SK-N-SH (cell line): ENCODE measurements at regions not wholly inside any gene's neighbourhood (a gene's known extent, or its start where the extent isn't known, plus 50 kb on each side); places are given as distances from the start of the nearest gene placed in this dataset.

Source experiments
- CTCF ChIA-PET: fragments of 300-600, 350-600 bp; formaldehyde crosslinking; extraction: SDS; loops from one replicate; lab custom pipeline; 2021; lab: Yijun Ruan, JAX
- POLR2A ChIA-PET: fragments of 350-600 bp; sonication (Branson Sonifier 250); formaldehyde crosslinking; extraction: SDS; loops from one replicate; lab custom pipeline; 2020; ENCODE audit warnings: antibody characterized with exemption, inconsistent platforms; lab: Yijun Ruan, JAX
- DNase-seq: peaks from one replicate; pipeline ENCODE4 v3.0.0; 2012
- H2AFZ ChIP-seq: fragments of 200-600 bp; sonication (generic); 2 replicates; pipeline ENCODE4 v1.8.1; 2016; ENCODE audit warnings: antibody characterized with exemption, mild to moderate bottlenecking, low read depth
- H3F3A ChIP-seq: fragments of 200-600 bp; sonication (generic); replicated peaks from 2 replicates; pipeline ENCODE3; 2016; ENCODE audit warnings: antibody characterized with exemption, mild to moderate bottlenecking; ENCODE audit not compliant: insufficient read depth
- H3K27ac ChIP-seq, 2 experiments: fragments of 200-500 bp in 1 of 2; fragments of 200-600 bp in 1 of 2; sonication (Bioruptor generic) in 1 of 2; sonication (generic), shearing (Covaris generic) in 1 of 2; 2 replicates each; pipeline versions ENCODE4 v1.5.1 to v1.6.1; 2014 to 2016; ENCODE audit warnings: low read depth in 2 of 2, inconsistent platforms in 1 of 2, low read length in 1 of 2, mild to moderate bottlenecking in 1 of 2, mixed read lengths in 1 of 2
- H3K27me3 ChIP-seq: fragments of 200-600 bp; sonication (generic), shearing (Covaris generic); 2 replicates; pipeline ENCODE4 v1.6.1; 2016; ENCODE audit warnings: mixed run types; ENCODE audit not compliant: insufficient read depth
- H3K36me3 ChIP-seq, 2 experiments: fragments of 200-500 bp in 1 of 2; fragments of 200-600 bp in 1 of 2; sonication (Bioruptor generic) in 1 of 2; sonication (generic) in 1 of 2; replicated peaks in 1 of 2; 2 replicates each; pipeline versions ENCODE3 to v1.5.1; 2014 to 2016; ENCODE audit warnings: low read length in 1 of 2, mild to moderate bottlenecking in 1 of 2; ENCODE audit not compliant: insufficient read depth in 2 of 2, control insufficient read depth in 1 of 2
- H3K4me1 ChIP-seq, 2 experiments: fragments of 200-500 bp in 1 of 2; fragments of 200-600 bp in 1 of 2; sonication (Bioruptor generic) in 1 of 2; sonication (generic), shearing (Covaris generic) in 1 of 2; 2 replicates each; pipeline versions ENCODE4 v1.5.1 to v1.6.1; 2014 to 2016; ENCODE audit warnings: low read depth in 1 of 2, low read length in 1 of 2, mixed run types in 1 of 2; ENCODE audit not compliant: insufficient read depth in 2 of 2, control insufficient read depth in 1 of 2
- H3K4me2 ChIP-seq: fragments of 200-600 bp; sonication (generic), shearing (Covaris generic); 2 replicates; pipeline ENCODE4 v1.6.1; 2017; ENCODE audit warnings: mixed run types
- H3K4me3 ChIP-seq, 2 experiments: fragments of 200-500 bp in 1 of 2; fragments of 200-600 bp in 1 of 2; sonication (Bioruptor generic) in 1 of 2; sonication (generic), shearing (Covaris generic) in 1 of 2; 2 replicates each; pipeline versions ENCODE4 v1.5.1 to v1.8.1; 2014 to 2016; ENCODE audit warnings: low read depth in 2 of 2, inconsistent platforms in 1 of 2, low read length in 1 of 2, mild to moderate bottlenecking in 1 of 2, mixed read lengths in 1 of 2, moderate library complexity in 1 of 2
- H3K79me2 ChIP-seq: fragments of 200-600 bp; sonication (generic); 2 replicates; pipeline ENCODE4 v1.8.1; 2017; ENCODE audit warnings: mild to moderate bottlenecking; ENCODE audit not compliant: insufficient read depth
- H3K9ac ChIP-seq: fragments of 200-600 bp; sonication (generic); 2 replicates; pipeline ENCODE4 v1.6.1; 2017; ENCODE audit warnings: mixed run types
- H3K9me2 ChIP-seq: fragments of 200-600 bp; sonication (generic); 2 replicates; pipeline ENCODE4 v1.6.1; 2017; ENCODE audit warnings: mixed run types
- H3K9me3 ChIP-seq: fragments of 200-600 bp; sonication (generic); 2 replicates; pipeline ENCODE4 v1.6.1; 2017; ENCODE audit warnings: mixed run types, mild to moderate bottlenecking, moderate library complexity
- H4K20me1 ChIP-seq: fragments of 200-600 bp; sonication (generic); 2 replicates; pipeline ENCODE4 v1.6.1; 2017; ENCODE audit warnings: mild to moderate bottlenecking, mixed run types; ENCODE audit not compliant: insufficient read depth
- CHD2 ChIP-seq: fragments of 150-350 bp; IDR thresholded peaks from 2 replicates; pipeline ENCODE4 v1.6.1; 2018; ENCODE audit warnings: low read length; ENCODE audit not compliant: partially characterized antibody
- EP300 ChIP-seq, 2 experiments: IDR thresholded peaks; 2 replicates each; pipeline versions ENCODE4 v1.4.0 to v1.6.1; 2012; ENCODE audit warnings: borderline replicate concordance in 1 of 2, low read depth in 1 of 2, low read length in 1 of 2
- EZH2phosphoT487 ChIP-seq: fragments of 200-600 bp; sonication (generic); IDR thresholded peaks from 2 replicates; pipeline ENCODE4 v1.6.1; 2017; ENCODE audit warnings: low read depth, mixed run types, mild to moderate bottlenecking, antibody characterized with exemption, moderate library complexity, borderline replicate concordance
- FOXM1 ChIP-seq: IDR thresholded peaks from 2 replicates; pipeline ENCODE4 v1.4.0; 2012; ENCODE audit warnings: low read depth, mild to moderate bottlenecking
- GABPA ChIP-seq: IDR thresholded peaks from 2 replicates; pipeline ENCODE4 v1.4.0; 2012; ENCODE audit warnings: low read depth, mild to moderate bottlenecking
- GATA2 ChIP-seq: sonication (generic); formaldehyde crosslinking; IDR thresholded peaks from 2 replicates; pipeline ENCODE4 v1.5.0; 2020; ENCODE audit warnings: mild to moderate bottlenecking, missing genetic modification reagents
- JUND ChIP-seq: IDR thresholded peaks from 2 replicates; pipeline ENCODE4 v1.4.0; 2012
- MEF2A ChIP-seq: IDR thresholded peaks from 2 replicates; pipeline ENCODE4 v1.4.0; 2012; ENCODE audit warnings: low read depth, borderline replicate concordance
- MXI1 ChIP-seq: IDR thresholded peaks from 2 replicates; pipeline ENCODE4 v1.6.1; 2012; ENCODE audit warnings: mild to moderate bottlenecking, low read depth, low read length, improper control_type of control experiment
- NRF1 ChIP-seq: IDR thresholded peaks from 2 replicates; pipeline ENCODE4 v1.6.1; 2012; ENCODE audit warnings: low read depth, mild to moderate bottlenecking, low read length
- RCOR1 ChIP-seq: fragments of 150-350 bp; IDR thresholded peaks from 2 replicates; pipeline ENCODE4 v1.6.1; 2017; ENCODE audit warnings: antibody characterized with exemption, low read length
- RFX5 ChIP-seq: IDR thresholded peaks from 2 replicates; pipeline ENCODE4 v1.6.1; 2012; ENCODE audit warnings: mild to moderate bottlenecking, improper control_type of control experiment, low read length
- TAF1 ChIP-seq: IDR thresholded peaks from 2 replicates; pipeline ENCODE4 v1.6.1; 2012; ENCODE audit warnings: low read depth, mild to moderate bottlenecking, low read length, moderate library complexity, borderline replicate concordance
- TCF12 ChIP-seq: IDR thresholded peaks from 2 replicates; pipeline ENCODE4 v1.4.0; 2012
- YY1 ChIP-seq: IDR thresholded peaks from 2 replicates; pipeline ENCODE4 v1.4.0; 2012; ENCODE audit warnings: low read depth, mild to moderate bottlenecking
- WGBS: methylation state at CpG from one replicate; pipeline ENCODE4 v1.1.6; 2017; ENCODE audit warnings: low lambda C conversion rate; 5-methylcytosine and 5-hydroxymethylcytosine counted together
- TF ChIP-seq, protein P1 (sequence below): IDR thresholded peaks from 2 replicates; pipeline ENCODE4; 2012
- TF ChIP-seq, protein P2 (sequence below): fragments of 150-350 bp; IDR thresholded peaks from 2 replicates; pipeline ENCODE4 v1.6.1; 2017; ENCODE audit warnings: antibody characterized with exemption, low read length, low read depth, borderline replicate concordance
- TF ChIP-seq, protein P3 (sequence below): IDR thresholded peaks from 2 replicates; pipeline ENCODE4 v1.4.0; 2012; ENCODE audit warnings: low read depth, borderline replicate concordance

DNA sequence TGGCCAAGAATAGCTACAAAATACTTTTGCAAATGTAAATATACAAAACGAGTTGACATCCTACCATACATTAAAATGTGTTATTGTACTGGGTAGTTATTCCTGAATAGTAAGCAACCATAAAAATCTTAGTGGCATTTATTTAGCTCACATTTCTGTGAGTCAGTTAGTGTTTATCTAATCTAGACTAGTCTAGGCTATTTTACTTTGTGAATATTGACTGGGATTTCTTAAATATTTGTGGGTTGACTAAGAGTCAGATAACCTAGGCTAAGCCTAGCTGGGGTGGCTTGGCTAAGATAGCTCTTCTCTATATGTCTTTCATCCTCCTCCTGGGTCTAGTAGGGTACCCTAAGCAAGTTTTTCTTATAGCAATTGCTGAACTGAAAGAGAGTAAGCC is 543.8 kb upstream of the DIAPH2 start:
- CTCF ChIA-PET, result no interaction called here
- TF ChIP-seq FOXM1 (no peak), EZH2phosphoT487 (no peak), YY1 (no peak), NRF1 (no peak), GATA2 (CRISPR knock-in tag) (no peak), GABPA (no peak), TAF1 (no peak), RFX5 (no peak), CHD2 (no peak), MXI1 (no peak), TCF12 (no peak), EP300 (IDR thresholded peaks at IDR 0.05; ENCODE audit: borderline replicate concordance in 1 of 2, low read depth in 1 of 2, low read length in 1 of 2) (no peak), MEF2A (no peak)
- TF ChIP-seq, protein P1, sequence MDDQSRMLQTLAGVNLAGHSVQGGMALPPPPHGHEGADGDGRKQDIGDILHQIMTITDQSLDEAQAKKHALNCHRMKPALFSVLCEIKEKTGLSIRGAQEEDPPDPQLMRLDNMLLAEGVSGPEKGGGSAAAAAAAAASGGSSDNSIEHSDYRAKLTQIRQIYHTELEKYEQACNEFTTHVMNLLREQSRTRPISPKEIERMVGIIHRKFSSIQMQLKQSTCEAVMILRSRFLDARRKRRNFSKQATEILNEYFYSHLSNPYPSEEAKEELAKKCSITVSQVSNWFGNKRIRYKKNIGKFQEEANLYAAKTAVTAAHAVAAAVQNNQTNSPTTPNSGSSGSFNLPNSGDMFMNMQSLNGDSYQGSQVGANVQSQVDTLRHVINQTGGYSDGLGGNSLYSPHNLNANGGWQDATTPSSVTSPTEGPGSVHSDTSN, result no peak
- TF ChIP-seq, protein P2, sequence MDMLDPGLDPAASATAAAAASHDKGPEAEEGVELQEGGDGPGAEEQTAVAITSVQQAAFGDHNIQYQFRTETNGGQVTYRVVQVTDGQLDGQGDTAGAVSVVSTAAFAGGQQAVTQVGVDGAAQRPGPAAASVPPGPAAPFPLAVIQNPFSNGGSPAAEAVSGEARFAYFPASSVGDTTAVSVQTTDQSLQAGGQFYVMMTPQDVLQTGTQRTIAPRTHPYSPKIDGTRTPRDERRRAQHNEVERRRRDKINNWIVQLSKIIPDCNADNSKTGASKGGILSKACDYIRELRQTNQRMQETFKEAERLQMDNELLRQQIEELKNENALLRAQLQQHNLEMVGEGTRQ, result no peak
- TF ChIP-seq, all 33 proteins: peak for 0
- WGBS, result 0% methylated on average over 1 of the region's 1 CpG
- Histone ChIP-seq H3K9ac (no peak overlapping the region), H3K4me1 (no peaks in the 10 kb centered on the region), H3K4me3 (no peak overlapping the region), H3K27ac (no peak overlapping the region), H3K9me3 (no peaks in the 10 kb centered on the region), H3K27me3 (no peaks in the 10 kb centered on the region), H3K79me2 (no peaks in the 10 kb centered on the region), H4K20me1 (no peaks in the 10 kb centered on the region), H3K36me3 (no peaks in the 10 kb centered on the region), H3K4me2 (no peak overlapping the region), H2AFZ (no peak overlapping the region), H3F3A (no peaks in the 10 kb centered on the region), H3K9me2 (no peaks in the 10 kb centered on the region)
- POLR2A ChIA-PET, result no interaction called here
- DNase-seq, result no peak

DNA sequence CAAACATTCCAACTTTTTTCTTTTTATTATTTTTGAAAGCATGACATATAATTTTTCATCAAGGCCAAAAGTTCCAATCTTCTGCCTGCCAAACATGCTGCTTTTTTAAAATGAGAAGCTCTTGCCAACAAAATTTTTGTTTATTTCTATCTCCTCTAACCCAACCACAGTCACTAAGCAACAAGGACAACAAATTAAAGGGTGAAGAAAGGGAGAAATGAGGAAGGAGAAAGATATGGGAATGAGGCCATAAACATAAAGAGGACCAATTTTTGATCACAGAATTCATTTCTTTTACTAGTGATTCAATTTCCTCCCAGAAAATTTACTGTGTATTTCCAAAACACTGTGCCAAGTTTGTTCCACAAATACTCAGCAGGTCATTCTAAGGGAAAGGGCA is 537.0 kb upstream of the DIAPH2 start:
- no peak overlapping the region for H3K4me2 ChIP-seq
- no peak for DNase-seq
- H3K36me3 ChIP-seq, result no peaks in the 10 kb centered on the region
- no peaks in the 10 kb centered on the region for H3K9me3 ChIP-seq
- ChIA-PET CTCF (no interaction called here), POLR2A (no interaction called here)
- no peaks in the 10 kb centered on the region for H3F3A ChIP-seq
- no peak overlapping the region for H2AFZ ChIP-seq
- no peaks in the 10 kb centered on the region for H3K27me3 ChIP-seq
- H4K20me1 ChIP-seq, result no peaks in the 10 kb centered on the region
- H3K4me3 ChIP-seq, result no peak overlapping the region
- no peaks in the 10 kb centered on the region for H3K4me1 ChIP-seq
- no peak overlapping the region for H3K27ac ChIP-seq
- H3K9ac ChIP-seq, result no peak overlapping the region
- no peak for TF ChIP-seq RCOR1
- no peak for TF ChIP-seq JUND
- TF ChIP-seq, protein P3, sequence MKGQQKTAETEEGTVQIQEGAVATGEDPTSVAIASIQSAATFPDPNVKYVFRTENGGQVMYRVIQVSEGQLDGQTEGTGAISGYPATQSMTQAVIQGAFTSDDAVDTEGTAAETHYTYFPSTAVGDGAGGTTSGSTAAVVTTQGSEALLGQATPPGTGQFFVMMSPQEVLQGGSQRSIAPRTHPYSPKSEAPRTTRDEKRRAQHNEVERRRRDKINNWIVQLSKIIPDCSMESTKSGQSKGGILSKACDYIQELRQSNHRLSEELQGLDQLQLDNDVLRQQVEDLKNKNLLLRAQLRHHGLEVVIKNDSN, result no peak
- TF ChIP-seq NRF1, result no peak
- no peak for TF ChIP-seq CHD2
- no peaks in the 10 kb centered on the region for H3K79me2 ChIP-seq
- no peaks in the 10 kb centered on the region for H3K9me2 ChIP-seq
